GM12878 (cell line): ENCODE measurements at regions not wholly inside any gene's neighbourhood (a gene's known extent, or its start where the extent isn't known, plus 50 kb on each side); places are given as distances from the start of the nearest gene placed in this dataset.

Source experiments
- ATAC-seq: fragments of 200-7000 bp; cut with Tn5 transposase; 3 replicates; pipeline ENCODE4 v1.9.1; 2020; ENCODE audit warnings: mild to moderate bottlenecking, moderate library complexity
- BruUV-seq: library from RNA; stranded (reverse); fragments of 400-500 nt; replicated peaks from 2 replicates; lab custom pipeline; 2021; lab: Mats Ljungman, UMichigan
- CTCF ChIA-PET: fragments of 300-600 bp; sonication (Branson Sonifier 250); formaldehyde crosslinking; extraction: SDS; loops from one replicate; lab custom pipeline; 2021; ENCODE audit warnings: inconsistent platforms; lab: Yijun Ruan, JAX
- POLR2A ChIA-PET: fragments of 350-600 bp; formaldehyde crosslinking; extraction: SDS; loops from one replicate; lab custom pipeline; 2021; ENCODE audit warnings: inconsistent platforms; lab: Charles Lee
- RAD21 ChIA-PET: fragments of 300-600 bp; sonication (Branson Sonifier 250); formaldehyde crosslinking; loops from one replicate; lab custom pipeline; 2023; ENCODE audit warnings: antibody characterized with exemption; ENCODE audit not compliant: unreplicated experiment; lab: Charles Lee
- SMC1A ChIA-PET: fragments of 300-600 bp; sonication (Branson Sonifier 250); formaldehyde crosslinking; loops from one replicate; lab custom pipeline; 2023; ENCODE audit not compliant: unreplicated experiment, uncharacterized antibody; lab: Charles Lee
- DNase-seq: peaks from one replicate; pipeline ENCODE4 v3.0.0-alpha.2; 2011; ENCODE audit warnings: low read depth, low spot score
- FAIRE-seq: peaks from 3 replicates; lab custom pipeline; 2011; peaks lifted over from hg19 to GRCh38; lab: Jason Lieb, UNC
- H2AFZ ChIP-seq: 2 replicates; pipeline ENCODE4 v1.6.0; 2011; ENCODE audit warnings: low read depth, low read length, control low read depth; ENCODE audit not compliant: control insufficient read depth
- H3K27ac ChIP-seq: 2 replicates; pipeline ENCODE4 v1.5.1; 2011; ENCODE audit warnings: control low read depth; ENCODE audit not compliant: control insufficient read depth, insufficient read depth
- H3K27me3 ChIP-seq, 2 experiments: replicated peaks in 1 of 2; 2 replicates each; pipeline versions ENCODE4 v1.6.0 to v1.6.1; 2011; ENCODE audit warnings: low read length in 1 of 2; ENCODE audit not compliant: control insufficient read depth in 2 of 2, insufficient read depth in 2 of 2
- H3K36me3 ChIP-seq, 2 experiments: 2 replicates each; pipeline ENCODE4 v1.5.1; 2011; ENCODE audit warnings: low read length in 1 of 2; ENCODE audit not compliant: control insufficient read depth in 2 of 2, insufficient read depth in 2 of 2
- H3K4me1 ChIP-seq: 2 replicates; pipeline ENCODE4 v1.6.1; 2011; ENCODE audit warnings: mild to moderate bottlenecking, low read length, moderate library complexity, mixed read lengths; ENCODE audit not compliant: control insufficient read depth, insufficient read depth
- H3K4me2 ChIP-seq: 2 replicates; pipeline ENCODE4 v1.6.0; 2011; ENCODE audit warnings: control low read depth; ENCODE audit not compliant: control insufficient read depth, insufficient read depth
- H3K4me3 ChIP-seq: fragments of 200-600 bp; sonication (generic); 2 replicates; pipeline ENCODE4 v1.5.1; 2016
- H3K79me2 ChIP-seq: 2 replicates; pipeline ENCODE4 v1.6.0; 2011; ENCODE audit warnings: low read length; ENCODE audit not compliant: control insufficient read depth, insufficient read depth
- H3K9ac ChIP-seq: 2 replicates; pipeline ENCODE4 v1.8.0; 2011; ENCODE audit warnings: low read length, control low read depth, mixed read lengths; ENCODE audit not compliant: control insufficient read depth, insufficient read depth
- H3K9me3 ChIP-seq: replicated peaks from 3 replicates; pipeline ENCODE4 v1.5.1; 2011; ENCODE audit warnings: mild to moderate bottlenecking, low read length; ENCODE audit not compliant: control insufficient read depth, insufficient read depth
- H4K20me1 ChIP-seq: 2 replicates; pipeline ENCODE4 v1.6.0; 2011; ENCODE audit not compliant: control insufficient read depth, insufficient read depth
- ATF2 ChIP-seq: IDR thresholded peaks from 2 replicates; pipeline ENCODE4 v1.6.1; 2012; ENCODE audit warnings: low read length, inconsistent platforms
- CTCF ChIP-seq, 3 experiments: IDR thresholded peaks in 2 of 3; conservative IDR thresholded peaks in 1 of 3; 2 replicates each; pipeline ENCODE4 v1.5.1; 2011; ENCODE audit warnings: low read depth in 3 of 3, low read length in 3 of 3, mild to moderate bottlenecking in 3 of 3, control low read depth in 2 of 3, moderate library complexity in 2 of 3, inconsistent platforms in 1 of 3, mixed read lengths in 1 of 3; ENCODE audit not compliant: control insufficient read depth in 2 of 3, insufficient read depth in 1 of 3; ENCODE audit errors: extremely low read depth in 1 of 3
- EP300 ChIP-seq, 2 experiments: fragments of 150-350 bp in 1 of 2; IDR thresholded peaks; 2 replicates each; pipeline ENCODE4 v1.6.1; 2011 to 2012; ENCODE audit warnings: low read depth in 2 of 2, low read length in 2 of 2, borderline replicate concordance in 1 of 2, improper control_type of control experiment in 1 of 2, inconsistent platforms in 1 of 2; ENCODE audit not compliant: control insufficient read depth in 1 of 2
- IRF4 ChIP-seq: IDR thresholded peaks from 2 replicates; pipeline ENCODE4 v1.6.1; 2011; ENCODE audit warnings: low read depth, low read length
- MTA2 ChIP-seq: fragments of 450-650 bp; IDR thresholded peaks from 2 replicates; pipeline ENCODE4 v1.6.1; 2016; ENCODE audit warnings: low read depth, mild to moderate bottlenecking, moderate library complexity
- NBN ChIP-seq: fragments of 450-650 bp; IDR thresholded peaks from 2 replicates; pipeline ENCODE4 v1.6.1; 2016
- NFIC ChIP-seq: IDR thresholded peaks from 2 replicates; pipeline ENCODE4 v1.6.1; 2012; ENCODE audit warnings: low read depth, mild to moderate bottlenecking, inconsistent platforms, low read length, moderate library complexity
- PAX8 ChIP-seq: fragments of 450-650 bp; IDR thresholded peaks from 2 replicates; pipeline ENCODE4 v1.6.1; 2017; ENCODE audit warnings: mild to moderate bottlenecking, moderate library complexity
- PKNOX1 ChIP-seq: fragments of 450-650 bp; IDR thresholded peaks from 2 replicates; pipeline ENCODE4 v1.6.1; 2016; ENCODE audit warnings: mild to moderate bottlenecking
- POLR2AphosphoS5 ChIP-seq: IDR thresholded peaks from 2 replicates; pipeline ENCODE4 v1.6.1; 2011; ENCODE audit warnings: mild to moderate bottlenecking, low read length, inconsistent platforms
- RFX5 ChIP-seq: IDR thresholded peaks from 2 replicates; pipeline ENCODE4 v1.6.1; 2011; ENCODE audit warnings: low read depth, low read length, improper control_type of control experiment
- RUNX3 ChIP-seq: IDR thresholded peaks from 2 replicates; pipeline ENCODE4 v1.6.1; 2012; ENCODE audit warnings: low read length, inconsistent platforms
- SMC3 ChIP-seq: IDR thresholded peaks from 2 replicates; pipeline ENCODE4 v1.6.1; 2011; ENCODE audit warnings: low read length, improper control_type of control experiment, borderline replicate concordance
- ZBTB40 ChIP-seq: fragments of 450-650 bp; IDR thresholded peaks from 2 replicates; pipeline ENCODE4 v1.6.1; 2016; ENCODE audit warnings: mild to moderate bottlenecking, moderate library complexity, borderline replicate concordance
- WGBS: methylation state at CpG from one replicate; pipeline ENCODE4 v1.1.6; 2016; ENCODE audit warnings: low lambda C conversion rate; ENCODE audit not compliant: insufficient replicate concordance, insufficient coverage; ENCODE audit errors: missing lambda C conversion rate; 5-methylcytosine and 5-hydroxymethylcytosine counted together
- in situ Hi-C: fragments of 300-500 bp; cut with MboI; formaldehyde crosslinking; loops from 9 replicates; pipeline ENCODE4 v1.14.3; 2018; ENCODE audit warnings: mixed read lengths
- intact Hi-C: fragments of 100-400 bp; cut with micrococcal nuclease; formaldehyde crosslinking; loops from one replicate; pipeline ENCODE4 v1.14.2; 2022; ENCODE audit not compliant: unreplicated experiment

- TF ChIP-seq ZBTB40 (no peak), POLR2AphosphoS5 (no peak), NBN (no peak), CTCF (IDR thresholded peaks at IDR 0.05 in 2 of 3, conservative IDR thresholded peaks at IDR 0.05 in 1 of 3; ENCODE audit: control insufficient read depth in 2 of 3, extremely low read depth in 1 of 3, insufficient read depth in 1 of 3, low read depth in 3 of 3, low read length in 3 of 3) (no peak), NFIC (no peak)
Measured at GRCh38 chr4:11912886-11913285, 484.2 kb upstream of the HS3ST1 start (continued).

- no TSS peak for BruUV-seq
- TF ChIP-seq PAX8 (no peak), SMC3 (no peak), MTA2 (no peak), IRF4 (no peak), RFX5 (no peak), RUNX3 (no peak), PKNOX1 (no peak), EP300 (IDR thresholded peaks at IDR 0.05; ENCODE audit: borderline replicate concordance in 1 of 2, control insufficient read depth in 1 of 2, low read depth in 2 of 2, low read length in 2 of 2) (no peak), ATF2 (no peak)
Measured at GRCh38 chr4:11910812-11911211, 482.1 kb upstream of the HS3ST1 start.

More at GRCh38 chr4:11910812-11911211, 482.1 kb upstream of the HS3ST1 start:
- no peak overlapping the region for H3K4me3 ChIP-seq
- DNase-seq (no peak), ATAC-seq (no peak), FAIRE-seq (no peak)
- ChIA-PET SMC1A (no interaction called here), POLR2A (no interaction called here), RAD21 (no interaction called here), CTCF (no interaction called here)
- no peaks in the 10 kb centered on the region for H3K79me2 ChIP-seq
- 3% methylated on average over 3 of the region's 3 CpGs for WGBS
- no peaks in the 10 kb centered on the region for H3K27me3 ChIP-seq
- H3K4me1 ChIP-seq, result no peaks in the 10 kb centered on the region
- H3K4me2 ChIP-seq, result no peak overlapping the region
- H3K27ac ChIP-seq, result no peak overlapping the region
- H3K9ac ChIP-seq, result no peak overlapping the region
- no peak overlapping the region for H2AFZ ChIP-seq
- H4K20me1 ChIP-seq, result no peaks in the 10 kb centered on the region
- no peaks in the 10 kb centered on the region for H3K36me3 ChIP-seq
- in situ Hi-C loops (no loop called here), intact Hi-C loops (no loop called here)
- H3K9me3 ChIP-seq, result no peaks in the 10 kb centered on the region
